ENCODE measurements at regions not wholly inside any gene's neighbourhood (a gene's known extent, or its start where the extent isn't known, plus 50 kb on each side); places are given as distances from the start of the nearest gene placed in this dataset.

DNA sequence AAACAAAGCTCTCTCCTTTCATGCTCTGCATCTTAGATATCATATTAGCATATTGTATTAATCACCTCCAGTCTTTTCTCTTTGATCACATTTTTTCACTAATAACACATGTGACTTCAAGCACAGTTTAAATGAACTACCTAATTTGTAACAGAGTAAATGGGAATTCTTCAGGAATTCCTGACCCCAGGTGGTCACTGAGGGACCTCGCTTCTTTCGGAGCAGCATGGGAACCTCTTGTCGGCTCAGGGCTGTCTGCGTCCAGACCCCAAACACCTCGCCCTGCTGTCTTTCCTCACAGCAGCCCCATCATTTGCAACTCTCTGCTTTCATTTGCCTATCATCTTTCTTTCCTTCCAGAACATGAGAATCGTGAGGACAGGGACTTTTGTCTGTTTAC is 103.5 kb downstream of the DACT2 start:
- H3K9me3 ChIP-seq: no peaks in the 10 kb centered on the region
- H3K36me3 ChIP-seq (ENCODE audit: low read depth, missing control alignments): no peaks in the 10 kb centered on the region
- 77 to 84% methylated on average over 6 of the region's 6 CpGs for WGBS, 2 donors
- no peaks in the 10 kb centered on the region for H3K4me1 ChIP-seq
- no peak for TF ChIP-seq POLR2A (IDR thresholded peaks at IDR 0.05)
- TF ChIP-seq, protein P1, sequence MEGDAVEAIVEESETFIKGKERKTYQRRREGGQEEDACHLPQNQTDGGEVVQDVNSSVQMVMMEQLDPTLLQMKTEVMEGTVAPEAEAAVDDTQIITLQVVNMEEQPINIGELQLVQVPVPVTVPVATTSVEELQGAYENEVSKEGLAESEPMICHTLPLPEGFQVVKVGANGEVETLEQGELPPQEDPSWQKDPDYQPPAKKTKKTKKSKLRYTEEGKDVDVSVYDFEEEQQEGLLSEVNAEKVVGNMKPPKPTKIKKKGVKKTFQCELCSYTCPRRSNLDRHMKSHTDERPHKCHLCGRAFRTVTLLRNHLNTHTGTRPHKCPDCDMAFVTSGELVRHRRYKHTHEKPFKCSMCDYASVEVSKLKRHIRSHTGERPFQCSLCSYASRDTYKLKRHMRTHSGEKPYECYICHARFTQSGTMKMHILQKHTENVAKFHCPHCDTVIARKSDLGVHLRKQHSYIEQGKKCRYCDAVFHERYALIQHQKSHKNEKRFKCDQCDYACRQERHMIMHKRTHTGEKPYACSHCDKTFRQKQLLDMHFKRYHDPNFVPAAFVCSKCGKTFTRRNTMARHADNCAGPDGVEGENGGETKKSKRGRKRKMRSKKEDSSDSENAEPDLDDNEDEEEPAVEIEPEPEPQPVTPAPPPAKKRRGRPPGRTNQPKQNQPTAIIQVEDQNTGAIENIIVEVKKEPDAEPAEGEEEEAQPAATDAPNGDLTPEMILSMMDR (IDR thresholded peaks at IDR 0.05): no peak
- H3K27ac ChIP-seq: no peak overlapping the region
- intact Hi-C loops (cut with DNase I; ENCODE audit: low total_unique reads): no loop called here
- H3K4me3 ChIP-seq: no peak overlapping the region
- H3K27me3 ChIP-seq: no peaks in the 10 kb centered on the region
- DNase-seq: no peak

DNA sequence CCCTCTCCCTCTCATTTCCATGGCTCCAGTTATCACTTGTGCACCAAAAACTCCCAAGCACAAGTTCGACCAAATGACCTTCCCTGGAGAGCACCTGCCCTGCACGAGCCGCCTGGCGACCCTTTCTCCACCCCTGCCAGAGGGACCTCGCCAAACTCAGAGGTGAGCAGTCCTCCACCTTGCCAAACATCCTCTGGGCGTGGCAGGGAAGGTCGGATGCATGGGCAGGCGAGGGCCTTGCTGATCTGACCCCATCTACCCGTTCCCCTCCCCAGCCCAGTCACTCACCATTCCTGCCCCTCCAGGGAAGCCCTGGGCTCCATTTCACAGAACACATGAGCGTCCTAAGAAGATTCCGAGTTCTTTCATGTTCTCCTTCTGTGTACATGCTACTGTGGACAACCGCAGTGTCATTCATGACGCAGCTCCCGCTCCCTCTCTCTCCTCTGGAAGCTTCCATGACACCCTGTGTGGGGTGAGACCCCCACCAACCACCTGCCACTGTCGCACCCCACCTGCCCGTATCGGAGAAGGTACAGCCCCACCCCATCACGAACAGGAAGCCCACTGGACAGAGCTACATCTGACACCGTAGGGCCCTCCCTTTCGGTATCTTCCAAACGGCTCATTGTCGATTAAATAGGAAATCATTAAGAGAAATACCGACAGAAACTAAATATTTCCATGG is 104.3 kb downstream of the DACT2 start:
- H3K36me3 ChIP-seq (ENCODE audit: low read depth, missing control alignments): no peaks in the 10 kb centered on the region
- intact Hi-C loops (cut with DNase I; ENCODE audit: low total_unique reads): no loop called here
- no peaks in the 10 kb centered on the region for H3K4me1 ChIP-seq
- H3K27me3 ChIP-seq: no peaks in the 10 kb centered on the region
- H3K27ac ChIP-seq: no peak overlapping the region
- no peak for TF ChIP-seq POLR2A (IDR thresholded peaks at IDR 0.05)
- TF ChIP-seq, protein P1 (IDR thresholded peaks at IDR 0.05): no peak
- H3K4me3 ChIP-seq: no peak overlapping the region
- WGBS, 2 donors: 89 to 92% methylated on average over 22 to 23 of the region's 23 CpGs
- no peaks in the 10 kb centered on the region for H3K9me3 ChIP-seq
- no peak for DNase-seq

DNA sequence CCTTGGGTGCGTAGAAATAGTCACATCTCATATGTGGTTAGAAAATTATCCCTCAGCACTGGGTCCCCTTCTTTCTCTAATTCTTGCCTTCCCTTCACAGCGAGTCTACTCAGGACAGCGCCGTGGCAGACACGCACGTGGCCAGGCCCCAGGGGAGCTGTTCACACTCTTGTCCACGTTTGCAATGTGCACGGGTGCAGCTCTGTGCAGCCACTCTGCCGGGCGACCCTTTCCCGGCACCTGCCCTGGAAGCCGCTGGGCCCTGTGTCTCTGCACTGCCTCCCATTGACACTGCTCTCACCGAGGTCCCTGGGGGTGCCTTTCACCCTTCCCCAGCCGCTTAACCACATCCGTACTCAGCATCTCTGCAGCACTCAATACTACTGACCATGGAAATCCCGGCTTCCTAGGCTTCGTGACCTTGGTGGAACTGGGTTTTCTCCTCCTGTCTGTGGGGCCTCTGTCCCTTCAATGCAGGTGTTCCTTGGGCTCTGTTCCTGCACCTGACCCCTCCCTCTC is 104.9 kb downstream of the DACT2 start:
- intact Hi-C loops (cut with DNase I; ENCODE audit: low total_unique reads): no loop called here

DNA sequence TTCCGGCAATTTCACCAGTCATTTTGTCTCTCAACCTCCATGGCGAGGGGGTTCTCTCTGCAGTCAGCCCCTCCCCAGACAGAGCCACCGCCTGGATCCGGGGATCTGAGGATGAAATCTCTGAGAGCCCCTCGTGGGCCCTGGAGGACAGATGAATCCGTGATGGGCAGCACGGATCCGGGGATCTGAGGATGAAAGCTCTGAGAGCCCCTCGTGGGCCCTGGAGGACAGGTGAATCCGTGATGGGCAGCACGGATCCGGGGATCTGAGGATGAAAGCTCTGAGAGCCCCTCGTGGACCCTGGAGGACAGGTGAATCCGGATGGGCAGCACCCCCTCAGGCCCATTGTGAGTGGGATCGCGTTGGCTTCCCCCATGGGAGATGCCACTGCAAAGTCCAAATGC is 106.5 kb downstream of the DACT2 start:
- Histone ChIP-seq H3K27me3 (no peaks in the 10 kb centered on the region), H3K4me3 (no peak overlapping the region), H3K9me3 (no peaks in the 10 kb centered on the region), H3K27ac (no peak overlapping the region), H3K4me1 (no peaks in the 10 kb centered on the region), H3K36me3 (ENCODE audit: low read depth, missing control alignments) (no peaks in the 10 kb centered on the region)
- intact Hi-C loops (cut with DNase I; ENCODE audit: low total_unique reads): no loop called here
- TF ChIP-seq, protein P1 (IDR thresholded peaks at IDR 0.05): no peak
- TF ChIP-seq POLR2A (IDR thresholded peaks at IDR 0.05): no peak
- 76 to 85% methylated on average over 9 to 16 of the region's 16 CpGs for WGBS, 2 donors
- DNase-seq: no peak

More for the DNA sequence above, 104.9 kb downstream of the DACT2 start:
- no peaks in the 10 kb centered on the region for H3K27me3 ChIP-seq
- no peak overlapping the region for H3K4me3 ChIP-seq
- H3K27ac ChIP-seq: no peak overlapping the region
- no peak for DNase-seq
- WGBS, 2 donors: 86 to 88% methylated on average over 17 of the region's 17 CpGs
- H3K36me3 ChIP-seq (ENCODE audit: low read depth, missing control alignments): no peaks in the 10 kb centered on the region
- TF ChIP-seq, protein P1 (IDR thresholded peaks at IDR 0.05): no peak
- no peak for TF ChIP-seq POLR2A (IDR thresholded peaks at IDR 0.05)
- no peaks in the 10 kb centered on the region for H3K9me3 ChIP-seq
- H3K4me1 ChIP-seq: no peaks in the 10 kb centered on the region

DNA sequence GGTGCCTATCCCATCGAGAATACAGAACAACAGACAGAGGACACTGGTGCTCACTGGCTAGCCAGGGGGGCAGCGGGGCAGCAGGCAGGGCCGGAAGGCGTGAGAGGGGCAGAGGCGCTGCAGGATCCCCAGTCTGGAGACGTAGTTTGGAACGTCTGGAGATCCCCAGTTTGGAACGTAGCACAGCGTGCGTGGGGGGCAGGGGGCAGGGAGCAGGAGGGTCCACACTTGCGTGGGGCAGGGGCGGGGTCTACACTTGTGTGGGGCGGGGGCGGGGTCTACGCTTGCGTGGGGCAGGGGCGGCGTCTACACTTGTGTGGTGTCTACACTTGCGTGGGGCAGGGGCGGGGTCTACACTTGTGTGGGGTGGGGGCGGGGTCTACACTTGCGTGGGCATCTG is 107.2 kb downstream of the DACT2 start:
- Histone ChIP-seq H3K27me3 (no peaks in the 10 kb centered on the region), H3K4me1 (no peaks in the 10 kb centered on the region), H3K4me3 (no peak overlapping the region), H3K9me3 (no peaks in the 10 kb centered on the region), H3K27ac (no peak overlapping the region), H3K36me3 (ENCODE audit: low read depth, missing control alignments) (no peaks in the 10 kb centered on the region)
- TF ChIP-seq POLR2A (IDR thresholded peaks at IDR 0.05): no peak
- TF ChIP-seq, protein P1 (IDR thresholded peaks at IDR 0.05): no peak
- WGBS, 2 donors: 86% methylated on average over 13 to 22 of the region's 22 CpGs
- intact Hi-C loops (cut with DNase I; ENCODE audit: low total_unique reads): no loop called here
- DNase-seq: no peak

All from testis (tissue), 2 donors.